ENCODE measurements at regions not wholly inside any gene's neighbourhood (a gene's known extent, or its start where the extent isn't known, plus 50 kb on each side); places are given as distances from the start of the nearest gene placed in this dataset.

DNA sequence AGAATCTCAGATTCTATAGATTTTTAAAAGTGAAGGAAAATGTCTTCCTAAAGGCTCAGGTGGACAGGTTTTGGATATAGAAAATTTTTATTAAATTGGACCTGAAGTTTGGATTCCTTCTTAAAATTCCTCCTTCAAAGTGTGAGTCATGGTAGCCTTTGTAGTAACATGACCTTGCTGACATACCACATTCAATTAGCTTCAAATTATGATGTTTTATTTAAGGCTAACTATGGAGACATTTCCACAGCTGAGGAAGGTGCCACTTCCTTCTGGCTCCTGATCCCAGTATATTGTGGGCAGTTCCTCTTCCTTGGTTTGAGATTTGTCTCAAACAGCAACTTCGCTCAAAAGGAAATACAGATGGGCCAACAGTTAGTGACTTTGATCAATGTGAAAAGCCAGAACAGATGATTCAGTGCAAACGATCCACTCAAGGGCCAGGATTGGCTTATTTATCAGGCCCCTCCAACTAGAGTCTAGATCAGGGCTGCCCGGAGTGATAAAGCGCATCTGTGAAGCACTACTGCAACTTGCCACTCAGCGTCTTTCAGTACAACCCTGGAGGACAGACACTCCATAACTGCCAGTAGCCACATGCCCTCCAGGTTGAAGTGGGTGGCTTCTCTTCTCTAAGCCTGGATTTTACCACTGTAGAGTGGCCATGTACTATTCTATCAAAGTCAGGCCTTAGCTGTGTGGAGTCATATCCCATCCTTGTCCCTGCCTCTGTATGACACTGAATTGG is 573.5 kb downstream of the KIF20B start:
- H3K27me3 ChIP-seq, result no peaks in the 10 kb centered on the region
- ATAC-seq (no peak), DNase-seq (no peak)
- TF ChIP-seq, protein P1, sequence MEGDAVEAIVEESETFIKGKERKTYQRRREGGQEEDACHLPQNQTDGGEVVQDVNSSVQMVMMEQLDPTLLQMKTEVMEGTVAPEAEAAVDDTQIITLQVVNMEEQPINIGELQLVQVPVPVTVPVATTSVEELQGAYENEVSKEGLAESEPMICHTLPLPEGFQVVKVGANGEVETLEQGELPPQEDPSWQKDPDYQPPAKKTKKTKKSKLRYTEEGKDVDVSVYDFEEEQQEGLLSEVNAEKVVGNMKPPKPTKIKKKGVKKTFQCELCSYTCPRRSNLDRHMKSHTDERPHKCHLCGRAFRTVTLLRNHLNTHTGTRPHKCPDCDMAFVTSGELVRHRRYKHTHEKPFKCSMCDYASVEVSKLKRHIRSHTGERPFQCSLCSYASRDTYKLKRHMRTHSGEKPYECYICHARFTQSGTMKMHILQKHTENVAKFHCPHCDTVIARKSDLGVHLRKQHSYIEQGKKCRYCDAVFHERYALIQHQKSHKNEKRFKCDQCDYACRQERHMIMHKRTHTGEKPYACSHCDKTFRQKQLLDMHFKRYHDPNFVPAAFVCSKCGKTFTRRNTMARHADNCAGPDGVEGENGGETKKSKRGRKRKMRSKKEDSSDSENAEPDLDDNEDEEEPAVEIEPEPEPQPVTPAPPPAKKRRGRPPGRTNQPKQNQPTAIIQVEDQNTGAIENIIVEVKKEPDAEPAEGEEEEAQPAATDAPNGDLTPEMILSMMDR (IDR thresholded peaks at IDR 0.05), result no peak
- H3K36me3 ChIP-seq, result no peaks in the 10 kb centered on the region
- no peaks in the 10 kb centered on the region for H3K4me1 ChIP-seq
- H3K27ac ChIP-seq, result no peak overlapping the region
- no peak overlapping the region for H3K4me3 ChIP-seq
- no peaks in the 10 kb centered on the region for H3K9me3 ChIP-seq
- intact Hi-C loops (cut with DNase I), result no loop called here

DNA sequence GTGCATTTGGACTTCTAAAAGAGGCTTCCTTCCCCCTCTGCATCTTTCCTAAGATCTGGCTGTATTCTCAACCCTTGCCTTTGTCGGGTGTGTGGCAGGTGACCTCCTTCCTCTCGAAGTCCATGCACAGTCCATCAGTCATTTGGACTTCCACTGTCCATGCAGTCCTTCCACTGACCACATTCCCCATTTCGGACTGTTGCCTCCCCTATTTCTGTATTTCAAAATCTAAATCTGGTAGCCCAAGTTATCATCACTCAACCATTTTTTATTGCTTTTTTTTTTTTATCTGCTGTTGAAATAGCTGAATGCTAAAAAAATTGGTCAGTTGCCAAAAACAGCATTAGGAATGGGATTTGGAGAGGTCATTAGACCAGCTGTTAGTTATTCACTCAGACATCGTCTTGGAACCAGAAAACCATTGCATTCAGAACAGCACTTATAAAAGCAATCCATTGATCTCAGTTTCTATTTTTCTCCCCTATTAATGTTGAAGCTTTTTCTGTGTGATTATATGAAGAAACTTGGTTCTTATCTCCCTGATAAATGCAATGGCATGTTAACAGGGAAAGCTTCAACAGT is 575.6 kb downstream of the KIF20B start:
- ATAC-seq, result no peak
- intact Hi-C loops (cut with DNase I), result no loop called here

DNA sequence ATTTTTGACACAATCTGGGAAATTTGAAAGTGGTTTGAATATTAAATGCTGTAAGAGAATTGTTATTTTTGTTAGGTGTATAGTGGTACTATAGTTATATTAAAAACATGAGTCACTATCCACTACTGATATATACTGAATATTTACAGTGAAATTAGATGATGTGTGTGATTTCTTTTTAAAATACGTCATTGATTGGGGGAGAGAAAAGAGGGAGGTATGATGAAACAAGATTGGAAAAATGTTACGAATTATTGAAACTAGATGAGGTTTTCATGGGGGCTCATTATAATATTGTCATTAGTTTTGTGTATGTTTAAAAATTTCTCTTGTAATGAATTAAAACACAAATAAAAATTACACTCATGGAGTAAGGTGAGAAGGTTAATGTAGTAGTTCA is 571.4 kb downstream of the HTR7 start:
- DNase-seq (no peak), ATAC-seq (no peak)
- TF ChIP-seq, protein P1 (IDR thresholded peaks at IDR 0.05), result no peak
- Histone ChIP-seq H3K27me3 (no peaks in the 10 kb centered on the region), H3K4me1 (no peaks in the 10 kb centered on the region), H3K36me3 (no peaks in the 10 kb centered on the region), H3K27ac (no peak overlapping the region), H3K9me3 (no peaks in the 10 kb centered on the region), H3K4me3 (no peak overlapping the region)
- intact Hi-C loops (cut with DNase I), result no loop called here

More for the DNA sequence above, 575.6 kb downstream of the KIF20B start:
- no peak overlapping the region for H3K4me3 ChIP-seq
- no peaks in the 10 kb centered on the region for H3K36me3 ChIP-seq
- H3K4me1 ChIP-seq, result no peaks in the 10 kb centered on the region
- no peaks in the 10 kb centered on the region for H3K9me3 ChIP-seq
- no peak for DNase-seq
- TF ChIP-seq, protein P1 (IDR thresholded peaks at IDR 0.05), result no peak
- no peak overlapping the region for H3K27ac ChIP-seq
- H3K27me3 ChIP-seq, result no peaks in the 10 kb centered on the region

DNA sequence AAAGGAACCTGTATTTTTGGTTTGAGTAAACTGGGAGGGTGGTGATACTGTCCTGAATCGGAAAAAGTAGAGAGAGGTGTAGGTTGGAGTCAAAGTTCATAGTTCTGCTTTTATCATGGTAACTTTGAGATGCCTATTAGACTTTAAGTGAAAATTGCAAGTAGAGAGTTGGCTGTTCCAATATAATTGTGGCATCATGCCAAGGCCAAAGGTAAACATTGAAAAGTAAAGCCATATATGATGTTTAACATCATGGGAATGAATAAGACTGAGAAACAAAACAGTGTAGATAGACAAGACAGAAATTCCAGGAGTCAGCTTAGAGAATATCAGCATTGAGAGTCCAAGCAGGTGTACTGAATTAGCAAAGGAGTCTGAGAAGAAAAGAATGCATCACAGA is 570.9 kb downstream of the HTR7 start:
- DNase-seq, result no peak
- Histone ChIP-seq H3K27ac (no peak overlapping the region), H3K27me3 (no peaks in the 10 kb centered on the region), H3K4me1 (no peaks in the 10 kb centered on the region), H3K36me3 (no peaks in the 10 kb centered on the region), H3K9me3 (no peaks in the 10 kb centered on the region), H3K4me3 (no peak overlapping the region)
- intact Hi-C loops (cut with DNase I), result no loop called here
- TF ChIP-seq, protein P1 (IDR thresholded peaks at IDR 0.05), result no peak
- ATAC-seq, result no peak

DNA sequence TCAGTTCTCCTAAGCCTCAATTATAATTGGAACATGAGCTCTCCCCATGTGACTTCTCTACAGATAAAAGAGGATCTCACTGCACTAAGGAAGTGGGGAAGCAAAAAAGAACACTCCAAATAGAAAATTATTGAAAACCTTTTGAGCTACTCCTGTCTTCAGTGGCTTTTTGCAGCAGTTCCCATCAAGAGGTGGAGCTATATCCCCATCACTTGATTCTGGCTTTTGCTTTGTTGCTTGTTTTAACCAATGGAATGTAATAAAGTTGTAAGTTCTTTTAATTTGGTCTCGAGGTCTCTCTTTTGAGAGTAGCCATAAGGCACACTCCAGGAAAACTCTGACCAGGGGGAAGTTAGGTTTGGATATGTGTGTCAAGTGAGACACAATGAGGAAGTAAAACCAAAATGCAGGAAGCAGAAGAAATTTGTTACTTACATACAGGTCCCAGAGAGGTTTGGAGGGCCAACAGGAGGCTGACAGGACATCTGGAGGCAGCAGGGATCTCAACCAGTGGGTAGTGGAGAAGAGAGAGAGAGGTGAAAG is 569.4 kb downstream of the HTR7 start:
- intact Hi-C loops (cut with DNase I), result no loop called here
- Histone ChIP-seq H3K36me3 (no peaks in the 10 kb centered on the region), H3K9me3 (no peaks in the 10 kb centered on the region), H3K27me3 (no peaks in the 10 kb centered on the region), H3K4me3 (no peak overlapping the region), H3K27ac (no peak overlapping the region), H3K4me1 (no peaks in the 10 kb centered on the region)
- TF ChIP-seq, protein P1 (IDR thresholded peaks at IDR 0.05), result peak; percentile 17
- DNase-seq (no peak), ATAC-seq (peak; percentile 52)
